Nephron (organoid): ENCODE measurements at regions not wholly inside any gene's neighbourhood (a gene's known extent, or its start where the extent isn't known, plus 50 kb on each side); places are given as distances from the start of the nearest gene placed in this dataset.
A peak's percentile ranks its signal among the peaks of the same experiment; 100 is the strongest.

Source experiments
- H3K27ac Mint-ChIP-seq, 3 experiments: 2 replicates each; pipeline ENCODE4 v1.8.0; 2020; ENCODE audit warnings: mixed read lengths in 3 of 3, mild to moderate bottlenecking in 2 of 3, moderate library complexity in 1 of 3
- H3K27me3 Mint-ChIP-seq: 2 replicates; pipeline ENCODE4 v1.8.0; 2021; ENCODE audit warnings: low read depth, mild to moderate bottlenecking, moderate library complexity, mixed read lengths
- H3K36me3 Mint-ChIP-seq: 2 replicates; pipeline ENCODE4 v1.8.0; 2020; ENCODE audit warnings: low read depth, mixed read lengths
- H3K4me1 Mint-ChIP-seq: 2 replicates; pipeline ENCODE4 v1.8.0; 2020; ENCODE audit warnings: mixed read lengths
- H3K4me3 Mint-ChIP-seq, 3 experiments: 2 replicates each; pipeline ENCODE4 v1.8.0; 2020; ENCODE audit warnings: mild to moderate bottlenecking in 3 of 3, mixed read lengths in 3 of 3, moderate library complexity in 2 of 3
- H3K9me3 Mint-ChIP-seq: 2 replicates; pipeline ENCODE4 v1.8.0; 2020; ENCODE audit warnings: mixed read lengths
- TF ChIP-seq, protein P1 (sequence below), 3 experiments: fragments of 200-600 bp; sonication (generic); IDR thresholded peaks; one replicate each; pipeline ENCODE4 v1.5.0; 2021; ENCODE audit warnings: antibody characterized with exemption in 3 of 3; ENCODE audit not compliant: unreplicated experiment in 3 of 3

DNA sequence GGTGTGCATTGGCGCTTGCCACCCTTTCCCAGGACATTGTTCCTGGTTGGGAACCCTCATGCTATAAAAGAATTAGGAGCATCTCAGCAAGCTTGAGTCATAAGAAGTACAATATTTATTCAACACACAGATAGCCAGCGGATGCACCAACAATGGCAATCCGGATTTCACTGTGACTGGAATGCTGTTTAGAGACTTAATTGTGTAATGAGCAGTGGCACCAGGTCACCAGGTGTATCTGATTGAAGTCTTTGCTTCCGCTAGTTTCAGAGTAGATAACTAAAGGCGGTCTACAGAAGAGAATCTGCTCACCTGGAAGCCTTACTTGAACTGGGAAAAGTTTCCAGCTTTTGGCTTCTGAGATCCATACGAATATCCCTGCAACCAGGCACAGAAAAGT is 772.3 kb upstream of the GHITM start:
- Mint-ChIP-seq H3K9me3 (peaks cover 3% of the 10 kb centered on the region), H3K27me3 (no peaks in the 10 kb centered on the region), H3K4me1 (no peaks in the 10 kb centered on the region), H3K27ac (no peak overlapping the region), H3K36me3 (no peaks in the 10 kb centered on the region), H3K4me3 (no peak overlapping the region)
- TF ChIP-seq, protein P1, sequence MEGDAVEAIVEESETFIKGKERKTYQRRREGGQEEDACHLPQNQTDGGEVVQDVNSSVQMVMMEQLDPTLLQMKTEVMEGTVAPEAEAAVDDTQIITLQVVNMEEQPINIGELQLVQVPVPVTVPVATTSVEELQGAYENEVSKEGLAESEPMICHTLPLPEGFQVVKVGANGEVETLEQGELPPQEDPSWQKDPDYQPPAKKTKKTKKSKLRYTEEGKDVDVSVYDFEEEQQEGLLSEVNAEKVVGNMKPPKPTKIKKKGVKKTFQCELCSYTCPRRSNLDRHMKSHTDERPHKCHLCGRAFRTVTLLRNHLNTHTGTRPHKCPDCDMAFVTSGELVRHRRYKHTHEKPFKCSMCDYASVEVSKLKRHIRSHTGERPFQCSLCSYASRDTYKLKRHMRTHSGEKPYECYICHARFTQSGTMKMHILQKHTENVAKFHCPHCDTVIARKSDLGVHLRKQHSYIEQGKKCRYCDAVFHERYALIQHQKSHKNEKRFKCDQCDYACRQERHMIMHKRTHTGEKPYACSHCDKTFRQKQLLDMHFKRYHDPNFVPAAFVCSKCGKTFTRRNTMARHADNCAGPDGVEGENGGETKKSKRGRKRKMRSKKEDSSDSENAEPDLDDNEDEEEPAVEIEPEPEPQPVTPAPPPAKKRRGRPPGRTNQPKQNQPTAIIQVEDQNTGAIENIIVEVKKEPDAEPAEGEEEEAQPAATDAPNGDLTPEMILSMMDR (IDR thresholded peaks at IDR 0.05; ENCODE audit: unreplicated experiment in 3 of 3) = no peak

DNA sequence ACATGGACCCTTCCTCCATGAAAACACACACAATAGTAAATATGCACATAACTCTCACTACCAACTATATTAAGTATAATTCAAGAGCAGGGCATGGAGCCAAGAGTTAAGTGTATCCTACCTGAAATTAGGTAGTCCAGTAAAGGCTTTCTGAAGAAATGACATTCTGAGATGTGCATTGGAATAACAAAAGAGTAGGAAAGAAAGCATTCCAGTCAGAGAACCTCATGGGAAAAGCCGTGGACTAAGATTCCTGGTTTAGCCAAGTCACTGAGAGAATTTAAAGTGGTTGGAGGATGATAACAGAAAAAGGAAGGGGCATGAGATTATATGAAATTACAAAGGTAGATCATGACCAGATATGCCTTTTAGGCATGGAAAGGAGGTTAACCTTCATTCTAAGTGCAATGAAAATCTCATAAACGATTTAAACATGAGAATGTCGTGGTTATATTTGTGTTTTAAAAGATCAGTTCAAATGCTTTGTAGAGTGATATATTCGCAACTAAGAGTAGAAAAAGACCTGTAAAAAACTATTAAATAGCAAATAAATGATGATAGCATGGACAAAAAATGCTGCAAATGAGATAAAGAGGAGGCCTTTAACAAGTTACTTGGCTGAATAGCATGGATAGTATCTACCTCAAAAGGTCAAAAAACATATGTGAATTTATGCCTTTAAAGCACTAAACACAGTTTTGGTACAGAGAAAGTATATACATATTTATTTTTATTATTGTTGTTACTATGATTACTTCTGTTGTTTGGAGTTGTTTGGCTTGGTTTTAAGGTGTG is 767.4 kb upstream of the GHITM start:
- no peak overlapping the region for H3K27ac Mint-ChIP-seq
- no peak overlapping the region for H3K4me3 Mint-ChIP-seq
- no peaks in the 10 kb centered on the region for H3K4me1 Mint-ChIP-seq
- no peaks in the 10 kb centered on the region for H3K9me3 Mint-ChIP-seq
- no peaks in the 10 kb centered on the region for H3K36me3 Mint-ChIP-seq
- H3K27me3 Mint-ChIP-seq = peaks cover 4% of the 10 kb centered on the region
- TF ChIP-seq, protein P1 (IDR thresholded peaks at IDR 0.05; ENCODE audit: unreplicated experiment in 3 of 3) = no peak

DNA sequence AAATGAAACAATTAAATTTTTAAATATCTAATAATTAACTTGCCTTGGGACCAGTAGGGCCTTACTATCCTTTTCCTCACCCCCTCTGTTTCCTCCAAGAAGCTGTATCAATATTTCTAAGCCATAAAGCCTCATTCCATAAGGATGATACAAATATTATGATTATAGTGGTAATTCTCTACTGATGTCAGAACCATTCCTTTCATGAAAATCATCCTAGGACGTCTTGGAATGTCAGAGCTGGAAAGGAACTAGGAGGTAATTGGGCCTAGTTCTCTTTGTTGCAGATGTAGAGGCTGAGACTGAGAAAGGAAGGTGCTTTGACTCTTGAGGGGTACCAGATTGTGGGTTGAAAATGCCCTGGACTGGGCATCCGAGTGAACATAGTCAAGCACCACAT is 766.7 kb upstream of the GHITM start:
- TF ChIP-seq, protein P1 (IDR thresholded peaks at IDR 0.05; ENCODE audit: unreplicated experiment in 3 of 3) = no peak
- no peaks in the 10 kb centered on the region for H3K4me1 Mint-ChIP-seq
- no peak overlapping the region for H3K27ac Mint-ChIP-seq
- H3K4me3 Mint-ChIP-seq = no peak overlapping the region
- no peaks in the 10 kb centered on the region for H3K36me3 Mint-ChIP-seq
- no peaks in the 10 kb centered on the region for H3K9me3 Mint-ChIP-seq
- peaks cover 4% of the 10 kb centered on the region for H3K27me3 Mint-ChIP-seq

DNA sequence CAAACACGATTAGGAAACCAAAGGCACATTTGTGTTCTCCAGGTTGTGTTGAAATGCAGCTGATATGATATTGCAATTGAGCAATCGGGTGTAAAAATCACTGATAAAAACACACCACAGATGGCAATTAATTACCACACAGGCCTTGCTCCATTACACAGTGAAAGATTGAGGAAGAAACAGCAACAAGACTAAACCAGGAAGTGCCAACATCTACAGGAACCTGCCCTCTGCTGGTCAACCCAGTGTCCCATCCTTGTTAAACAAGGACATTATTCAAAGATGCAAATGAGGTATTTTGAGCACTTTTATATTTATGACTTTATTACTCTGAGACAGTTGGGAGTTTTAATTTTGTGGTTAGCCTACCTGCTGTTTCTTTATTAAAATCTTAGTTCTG is 765.6 kb upstream of the GHITM start:
- TF ChIP-seq, protein P1 (IDR thresholded peaks at IDR 0.05; ENCODE audit: unreplicated experiment in 3 of 3) = peak in 2 of 3 experiments; percentile 16 to 28
- no peaks in the 10 kb centered on the region for H3K9me3 Mint-ChIP-seq
- no peak overlapping the region for H3K4me3 Mint-ChIP-seq
- no peaks in the 10 kb centered on the region for H3K36me3 Mint-ChIP-seq
- no peaks in the 10 kb centered on the region for H3K4me1 Mint-ChIP-seq
- no peak overlapping the region for H3K27ac Mint-ChIP-seq
- H3K27me3 Mint-ChIP-seq = peaks cover 4% of the 10 kb centered on the region

DNA sequence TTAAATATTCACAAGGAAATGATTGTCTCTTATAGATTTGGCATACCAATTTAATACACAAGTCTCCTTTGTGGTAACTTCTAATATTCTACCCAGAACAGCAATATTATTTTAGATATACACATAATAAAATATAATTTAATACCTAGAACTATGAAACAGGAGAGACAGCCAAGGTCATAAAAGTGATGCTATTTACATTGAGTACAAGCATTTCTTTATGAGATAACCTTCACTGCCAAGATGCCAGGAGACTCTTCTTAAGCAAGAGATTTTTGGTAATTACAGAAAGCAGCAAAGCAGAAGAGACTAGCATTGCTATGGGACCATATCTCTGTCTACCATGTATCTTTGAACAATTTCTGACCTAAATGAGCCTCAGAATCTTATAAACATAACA is 764.6 kb upstream of the GHITM start:
- Mint-ChIP-seq H3K27me3 (peaks cover 4% of the 10 kb centered on the region), H3K4me3 (no peak overlapping the region), H3K27ac (no peak overlapping the region), H3K36me3 (no peaks in the 10 kb centered on the region), H3K9me3 (no peaks in the 10 kb centered on the region), H3K4me1 (no peaks in the 10 kb centered on the region)
- TF ChIP-seq, protein P1 (IDR thresholded peaks at IDR 0.05; ENCODE audit: unreplicated experiment in 3 of 3) = no peak

DNA sequence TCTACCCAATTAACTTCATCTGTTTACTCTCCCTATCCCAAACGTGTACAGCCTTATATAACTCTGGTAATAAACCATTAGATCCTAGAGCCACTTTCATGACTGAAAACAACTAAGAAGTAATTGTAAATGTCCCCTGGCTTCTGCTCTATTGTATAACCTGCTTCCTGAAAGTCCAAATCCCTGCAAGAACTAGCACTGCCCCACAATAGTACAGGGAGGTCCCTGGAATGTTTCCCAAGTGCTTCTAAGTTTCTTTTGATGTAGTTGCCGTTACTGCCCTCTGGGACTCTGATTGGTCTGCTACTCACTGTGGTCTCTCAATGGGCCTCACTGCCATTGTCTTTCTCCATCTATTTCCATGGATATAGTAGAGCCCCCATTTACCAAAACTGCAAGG is 764.0 kb upstream of the GHITM start:
- Mint-ChIP-seq H3K4me3 (no peak overlapping the region), H3K27ac (no peak overlapping the region), H3K27me3 (peaks cover 4% of the 10 kb centered on the region), H3K9me3 (no peaks in the 10 kb centered on the region), H3K36me3 (no peaks in the 10 kb centered on the region), H3K4me1 (no peaks in the 10 kb centered on the region)
- TF ChIP-seq, protein P1 (IDR thresholded peaks at IDR 0.05; ENCODE audit: unreplicated experiment in 3 of 3) = no peak
